ENCODE measurements at regions not wholly inside any gene's neighbourhood (a gene's known extent, or its start where the extent isn't known, plus 50 kb on each side); places are given as distances from the start of the nearest gene placed in this dataset.
"Not testable (repeated sequence)": the region's sequence is repeated elsewhere in the genome, so short reads cannot be mapped to it uniquely, and the experiment has no call there.

GRCh38 chr4:128684016-128684415 lies 125.5 kb upstream of the JADE1 start:
- Histone ChIP-seq H3K27me3 (replicated peaks; ENCODE audit: insufficient read depth) (no peaks in the 10 kb centered on the region), H3K9me2 (ENCODE audit: insufficient read depth) (no peaks in the 10 kb centered on the region; the same call in 1 of the 2 replicates), H3K4me1 (ENCODE audit: insufficient read depth) (no peaks in the 10 kb centered on the region), H2AFZ (no peak overlapping the region), H4K20me1 (ENCODE audit: insufficient read depth) (no peaks in the 10 kb centered on the region), H3K79me2 (ENCODE audit: insufficient read depth) (no peaks in the 10 kb centered on the region), H3K9me3 (ENCODE audit: low read depth) (no peaks in the 10 kb centered on the region), H3K36me3 (ENCODE audit: low read depth) (no peaks in the 10 kb centered on the region), H3K4me3 (no peak overlapping the region), H3K9ac (no peak overlapping the region), H3K27ac (no peak overlapping the region), H3K4me2 (ENCODE audit: unreplicated experiment) (no peak overlapping the region), H3F3A (ENCODE audit: insufficient read depth) (no peaks in the 10 kb centered on the region)
- TF ChIP-seq EZH2phosphoT487 (IDR thresholded peaks at IDR 0.05; ENCODE audit: insufficient read depth, low read depth): no peak
- no peak for TF ChIP-seq EZH2 (IDR thresholded peaks at IDR 0.05; ENCODE audit: insufficient read depth, poor library complexity, severe bottlenecking)
- no peak for DNase-seq
- 89% methylated on average over 2 of the region's 2 CpGs for WGBS, 2 experiments (ENCODE audit: low coverage in 1 of 2, low lambda C conversion rate in 2 of 2, missing lambda C conversion rate in 2 of 2)
- in situ Hi-C loops (cut with MboI): no loop called here

- H3K27ac ChIP-seq: no peak overlapping the region
- WGBS, 2 experiments (ENCODE audit: low coverage in 1 of 2, low lambda C conversion rate in 2 of 2, missing lambda C conversion rate in 2 of 2): 70 to 75% methylated on average over 9 of the region's 9 CpGs
- H3K27me3 ChIP-seq (replicated peaks; ENCODE audit: insufficient read depth): no peaks in the 10 kb centered on the region
- H3K4me1 ChIP-seq (ENCODE audit: insufficient read depth): no peaks in the 10 kb centered on the region
- in situ Hi-C loops (cut with MboI): no loop called here
- no peaks in the 10 kb centered on the region for H4K20me1 ChIP-seq (ENCODE audit: insufficient read depth)
- no peak for TF ChIP-seq EZH2 (IDR thresholded peaks at IDR 0.05; ENCODE audit: insufficient read depth, poor library complexity, severe bottlenecking)
- TF ChIP-seq EZH2phosphoT487 (IDR thresholded peaks at IDR 0.05; ENCODE audit: insufficient read depth, low read depth): no peak
- no peak overlapping the region for H3K4me3 ChIP-seq
- no peaks in the 10 kb centered on the region for H3K9me3 ChIP-seq (ENCODE audit: low read depth)
- H3K36me3 ChIP-seq (ENCODE audit: low read depth): no peaks in the 10 kb centered on the region
- H3K79me2 ChIP-seq (ENCODE audit: insufficient read depth): no peaks in the 10 kb centered on the region
- no peak overlapping the region for H3K9ac ChIP-seq
- H2AFZ ChIP-seq: peak overlapping the region; percentile 15; the same call in 1 of the 2 replicates
- no peak overlapping the region for H3K4me2 ChIP-seq (ENCODE audit: unreplicated experiment)
- no peaks in the 10 kb centered on the region for H3K9me2 ChIP-seq (ENCODE audit: insufficient read depth)
- H3F3A ChIP-seq (ENCODE audit: insufficient read depth): no peaks in the 10 kb centered on the region
- DNase-seq: no peak
These were observed 126.4 kb upstream of the JADE1 start for GRCh38 chr4:128682942-128683666.

GRCh38 chr4:128676095-128676494 lies 133.4 kb upstream of the JADE1 start:
- no peak overlapping the region for H3K9ac ChIP-seq
- no peaks in the 10 kb centered on the region for H4K20me1 ChIP-seq (ENCODE audit: insufficient read depth)
- H3K36me3 ChIP-seq (ENCODE audit: low read depth): no peaks in the 10 kb centered on the region
- no peaks in the 10 kb centered on the region for H3K9me2 ChIP-seq (ENCODE audit: insufficient read depth)
- TF ChIP-seq EZH2phosphoT487 (IDR thresholded peaks at IDR 0.05; ENCODE audit: insufficient read depth, low read depth) (no peak), EZH2 (IDR thresholded peaks at IDR 0.05; ENCODE audit: insufficient read depth, poor library complexity, severe bottlenecking) (no peak)
- no peak overlapping the region for H3K4me3 ChIP-seq
- no peak overlapping the region for H2AFZ ChIP-seq
- H3K27me3 ChIP-seq (replicated peaks; ENCODE audit: insufficient read depth): no peaks in the 10 kb centered on the region
- no peak overlapping the region for H3K27ac ChIP-seq
- no peaks in the 10 kb centered on the region for H3K9me3 ChIP-seq (ENCODE audit: low read depth)
- no peaks in the 10 kb centered on the region for H3F3A ChIP-seq (ENCODE audit: insufficient read depth)
- no peak for DNase-seq
- in situ Hi-C loops (cut with MboI): no loop called here
- WGBS, 2 experiments (ENCODE audit: low coverage in 1 of 2, low lambda C conversion rate in 2 of 2, missing lambda C conversion rate in 2 of 2): 94 to 100% methylated on average over 1 of the region's 1 CpG
- H3K79me2 ChIP-seq (ENCODE audit: insufficient read depth): no peaks in the 10 kb centered on the region
- no peak overlapping the region for H3K4me2 ChIP-seq (ENCODE audit: unreplicated experiment)
- no peaks in the 10 kb centered on the region for H3K4me1 ChIP-seq (ENCODE audit: insufficient read depth)

- no peak for TF ChIP-seq EZH2phosphoT487 (IDR thresholded peaks at IDR 0.05; ENCODE audit: insufficient read depth, low read depth)
- no peak for TF ChIP-seq EZH2 (IDR thresholded peaks at IDR 0.05; ENCODE audit: insufficient read depth, poor library complexity, severe bottlenecking)
- DNase-seq: no peak
- no peaks in the 10 kb centered on the region for H3F3A ChIP-seq (ENCODE audit: insufficient read depth)
These were observed 134.4 kb upstream of the JADE1 start for GRCh38 chr4:128675083-128675482.

GRCh38 chr4:128673159-128673558 lies 136.3 kb upstream of the JADE1 start:
- H3K27ac ChIP-seq; H3K9ac ChIP-seq; H3K79me2 ChIP-seq (ENCODE audit: insufficient read depth); H3F3A ChIP-seq (ENCODE audit: insufficient read depth); in situ Hi-C loops (cut with MboI); H3K4me1 ChIP-seq (ENCODE audit: insufficient read depth); H3K9me3 ChIP-seq (ENCODE audit: low read depth); H3K4me2 ChIP-seq (ENCODE audit: unreplicated experiment); H3K27me3 ChIP-seq (replicated peaks; ENCODE audit: insufficient read depth); H4K20me1 ChIP-seq (ENCODE audit: insufficient read depth); H2AFZ ChIP-seq; H3K36me3 ChIP-seq (ENCODE audit: low read depth); H3K4me3 ChIP-seq; DNase-seq; H3K9me2 ChIP-seq (ENCODE audit: insufficient read depth): not testable (repeated sequence)
- WGBS, 2 experiments (ENCODE audit: low coverage in 1 of 2, low lambda C conversion rate in 2 of 2, missing lambda C conversion rate in 2 of 2): 79% methylated on average over 7 of the region's 7 CpGs

More at GRCh38 chr4:128675083-128675482, 134.4 kb upstream of the JADE1 start:
- no peak overlapping the region for H2AFZ ChIP-seq
- H3K4me3 ChIP-seq: no peak overlapping the region
- no peaks in the 10 kb centered on the region for H3K79me2 ChIP-seq (ENCODE audit: insufficient read depth)
- WGBS, 2 experiments (ENCODE audit: low coverage in 1 of 2, low lambda C conversion rate in 2 of 2, missing lambda C conversion rate in 2 of 2): 52 to 66% methylated on average over 1 of the region's 1 CpG
- H3K4me2 ChIP-seq (ENCODE audit: unreplicated experiment): no peak overlapping the region
- H3K4me1 ChIP-seq (ENCODE audit: insufficient read depth): no peaks in the 10 kb centered on the region
- no peaks in the 10 kb centered on the region for H3K9me2 ChIP-seq (ENCODE audit: insufficient read depth)
- no peaks in the 10 kb centered on the region for H3K36me3 ChIP-seq (ENCODE audit: low read depth)
- no peaks in the 10 kb centered on the region for H3K27me3 ChIP-seq (replicated peaks; ENCODE audit: insufficient read depth)
- H4K20me1 ChIP-seq (ENCODE audit: insufficient read depth): no peaks in the 10 kb centered on the region
- in situ Hi-C loops (cut with MboI): no loop called here
- H3K9ac ChIP-seq: no peak overlapping the region
- H3K27ac ChIP-seq: no peak overlapping the region
- no peaks in the 10 kb centered on the region for H3K9me3 ChIP-seq (ENCODE audit: low read depth)

GRCh38 chr4:128672596-128672995 lies 136.9 kb upstream of the JADE1 start:
- H3K9me3 ChIP-seq (ENCODE audit: low read depth); H3K36me3 ChIP-seq (ENCODE audit: low read depth); H3K4me1 ChIP-seq (ENCODE audit: insufficient read depth); in situ Hi-C loops (cut with MboI); H3K4me3 ChIP-seq; H3F3A ChIP-seq (ENCODE audit: insufficient read depth); H3K27me3 ChIP-seq (replicated peaks; ENCODE audit: insufficient read depth); H3K9me2 ChIP-seq (ENCODE audit: insufficient read depth); H3K79me2 ChIP-seq (ENCODE audit: insufficient read depth); H3K27ac ChIP-seq; DNase-seq; H3K9ac ChIP-seq; H3K4me2 ChIP-seq (ENCODE audit: unreplicated experiment); H4K20me1 ChIP-seq (ENCODE audit: insufficient read depth); H2AFZ ChIP-seq: not testable (repeated sequence)
- 87% methylated on average over 10 to 20 of the region's 22 CpGs for WGBS, 2 experiments (ENCODE audit: low coverage in 1 of 2, low lambda C conversion rate in 2 of 2, missing lambda C conversion rate in 2 of 2)

Data from GM23248 (cell line).